ENCODE measurements at regions not wholly inside any gene's neighbourhood (a gene's known extent, or its start where the extent isn't known, plus 50 kb on each side); places are given as distances from the start of the nearest gene placed in this dataset.

- no peaks in the 10 kb centered on the region for H3K4me1 ChIP-seq
- whole genome bisulfite sequencing, 5 donors: 82 to 86% (median 83%) methylated on average over 28 to 29 of the region's 29 CpGs
- peaks cover 0 to 7% (median 0%) of the 10 kb centered on the region in 3 donors for H3K27me3 ChIP-seq
- no peak for DNase-seq
- H3K36me3 ChIP-seq: no peaks in the 10 kb centered on the region
- intact Hi-C loops (cut with DNase I; ENCODE audit: low total_unique reads): no loop called here
- no peak overlapping the region for H3K27ac ChIP-seq
- TF ChIP-seq POLR2A (IDR thresholded peaks at IDR 0.05): no peak
- no peak overlapping the region for H3K4me3 ChIP-seq
- peaks cover 0 to 4% (median 0%) of the 10 kb centered on the region in 4 donors for H3K9me3 ChIP-seq
Measured at GRCh38 chr22:48736593-48737460, 1090.8 kb downstream of the BRD1 start.

DNA sequence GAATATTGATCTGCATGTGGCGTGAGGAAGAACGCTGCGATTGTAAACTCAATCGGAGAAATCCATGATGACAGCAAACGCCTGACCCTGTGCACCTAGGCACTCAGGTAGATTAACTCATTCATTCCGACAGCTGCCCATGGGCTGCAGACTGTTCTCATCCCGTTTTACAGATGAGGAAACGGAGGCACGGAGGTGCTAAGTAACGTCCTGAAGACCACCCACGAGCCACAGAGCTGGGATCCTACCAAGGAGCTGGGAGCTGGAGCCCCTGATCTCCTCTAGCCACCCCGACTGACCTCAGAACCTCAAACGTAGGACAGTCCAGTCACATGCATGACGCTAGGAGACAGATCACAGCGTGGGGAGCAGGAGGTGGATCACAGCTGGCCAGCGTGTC, 1092.7 kb downstream of the BRD1 start:
- intact Hi-C loops (cut with DNase I; ENCODE audit: low total_unique reads): no loop called here
- H3K9me3 ChIP-seq: peaks cover 0 to 4% (median 0%) of the 10 kb centered on the region in 4 donors
- no peaks in the 10 kb centered on the region for H3K36me3 ChIP-seq
- DNase-seq: no peak
- no peaks in the 10 kb centered on the region for H3K27me3 ChIP-seq
- no peak overlapping the region for H3K27ac ChIP-seq
- TF ChIP-seq EP300 (IDR thresholded peaks at IDR 0.05) (no peak), POLR2A (IDR thresholded peaks at IDR 0.05) (no peak), POLR2AphosphoS5 (IDR thresholded peaks at IDR 0.05) (no peak)
- TF ChIP-seq, protein P1, sequence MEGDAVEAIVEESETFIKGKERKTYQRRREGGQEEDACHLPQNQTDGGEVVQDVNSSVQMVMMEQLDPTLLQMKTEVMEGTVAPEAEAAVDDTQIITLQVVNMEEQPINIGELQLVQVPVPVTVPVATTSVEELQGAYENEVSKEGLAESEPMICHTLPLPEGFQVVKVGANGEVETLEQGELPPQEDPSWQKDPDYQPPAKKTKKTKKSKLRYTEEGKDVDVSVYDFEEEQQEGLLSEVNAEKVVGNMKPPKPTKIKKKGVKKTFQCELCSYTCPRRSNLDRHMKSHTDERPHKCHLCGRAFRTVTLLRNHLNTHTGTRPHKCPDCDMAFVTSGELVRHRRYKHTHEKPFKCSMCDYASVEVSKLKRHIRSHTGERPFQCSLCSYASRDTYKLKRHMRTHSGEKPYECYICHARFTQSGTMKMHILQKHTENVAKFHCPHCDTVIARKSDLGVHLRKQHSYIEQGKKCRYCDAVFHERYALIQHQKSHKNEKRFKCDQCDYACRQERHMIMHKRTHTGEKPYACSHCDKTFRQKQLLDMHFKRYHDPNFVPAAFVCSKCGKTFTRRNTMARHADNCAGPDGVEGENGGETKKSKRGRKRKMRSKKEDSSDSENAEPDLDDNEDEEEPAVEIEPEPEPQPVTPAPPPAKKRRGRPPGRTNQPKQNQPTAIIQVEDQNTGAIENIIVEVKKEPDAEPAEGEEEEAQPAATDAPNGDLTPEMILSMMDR (IDR thresholded peaks at IDR 0.05): no peak
- no peaks in the 10 kb centered on the region for H3K4me1 ChIP-seq
- WGBS, 5 donors: 81 to 84% (median 83%) methylated on average over 16 of the region's 16 CpGs
- no peak overlapping the region for H3K4me3 ChIP-seq

GRCh38 chr22:48734359-48734758, 1093.3 kb downstream of the BRD1 start:
- intact Hi-C loops (cut with DNase I; ENCODE audit: low total_unique reads): no loop called here
- H3K36me3 ChIP-seq: no peaks in the 10 kb centered on the region
- H3K27ac ChIP-seq: no peak overlapping the region
- H3K4me1 ChIP-seq: no peaks in the 10 kb centered on the region
- H3K9me3 ChIP-seq: peaks cover 0 to 2% (median 0%) of the 10 kb centered on the region in 4 donors
- TF ChIP-seq, protein P1 (IDR thresholded peaks at IDR 0.05): no peak
- no peak for TF ChIP-seq POLR2A (IDR thresholded peaks at IDR 0.05)
- TF ChIP-seq EP300 (IDR thresholded peaks at IDR 0.05): no peak
- no peak for TF ChIP-seq POLR2AphosphoS5 (IDR thresholded peaks at IDR 0.05)
- H3K27me3 ChIP-seq: no peaks in the 10 kb centered on the region
- H3K4me3 ChIP-seq: no peak overlapping the region
- 74 to 85% (median 83%) methylated on average over 10 of the region's 10 CpGs for WGBS, 5 donors
- DNase-seq: no peak

DNA sequence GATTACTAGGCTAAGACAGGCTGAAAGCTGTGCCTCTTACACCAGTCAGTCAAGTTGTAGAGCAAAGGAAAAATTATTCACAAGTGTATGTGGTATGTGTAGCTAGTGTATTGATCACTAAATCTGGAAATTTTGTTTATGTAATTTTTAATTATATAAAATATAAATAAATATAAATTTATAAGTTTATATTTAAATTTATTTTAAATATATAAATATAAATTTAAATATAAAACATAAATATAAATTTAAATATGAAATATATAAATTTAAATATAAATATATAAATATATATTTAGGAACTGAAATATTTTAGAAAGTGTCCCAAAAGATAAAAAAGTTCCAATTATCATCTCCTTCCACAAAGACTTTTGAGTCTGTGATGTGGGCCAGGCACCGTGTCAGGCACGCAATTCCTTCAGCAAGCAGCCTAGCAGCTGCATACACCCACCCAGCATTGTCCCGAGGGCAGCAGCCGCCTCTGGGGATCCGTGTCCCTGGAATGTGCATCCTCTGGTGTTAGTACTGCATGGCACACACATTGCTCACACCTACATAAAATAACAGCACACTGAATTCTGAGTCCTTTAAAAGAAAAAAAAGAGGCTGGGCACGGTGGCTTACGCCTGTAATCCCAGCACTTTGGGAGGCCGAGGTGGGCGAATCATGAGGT, 1098.0 kb downstream of the BRD1 start:
- no peak for DNase-seq
- intact Hi-C loops (cut with DNase I; ENCODE audit: low total_unique reads): no loop called here
- H3K27ac ChIP-seq: no peak overlapping the region
- peaks cover 0 to 18% (median 13%) of the 10 kb centered on the region in 4 donors for H3K9me3 ChIP-seq
- TF ChIP-seq EP300 (IDR thresholded peaks at IDR 0.05): no peak
- WGBS, 5 donors: 86 to 96% (median 93%) methylated on average over 9 of the region's 9 CpGs
- no peaks in the 10 kb centered on the region for H3K27me3 ChIP-seq
- H3K4me3 ChIP-seq: no peak overlapping the region
- no peaks in the 10 kb centered on the region for H3K36me3 ChIP-seq
- no peaks in the 10 kb centered on the region for H3K4me1 ChIP-seq

GRCh38 chr22:48727454-48728058, 1100.1 kb downstream of the BRD1 start:
- Histone ChIP-seq H3K9me3 (peaks cover 0 to 18% (median 15%) of the 10 kb centered on the region in 4 donors), H3K4me1 (no peaks in the 10 kb centered on the region), H3K27me3 (no peaks in the 10 kb centered on the region), H3K36me3 (no peaks in the 10 kb centered on the region), H3K27ac (no peak overlapping the region), H3K4me3 (no peak overlapping the region)
- intact Hi-C loops (cut with DNase I; ENCODE audit: low total_unique reads): no loop called here
- 75 to 87% (median 83%) methylated on average over 3 of the region's 3 CpGs for WGBS, 5 donors
- TF ChIP-seq POLR2A (IDR thresholded peaks at IDR 0.05) (no peak), EP300 (IDR thresholded peaks at IDR 0.05) (no peak), POLR2AphosphoS5 (IDR thresholded peaks at IDR 0.05) (no peak)
- TF ChIP-seq, protein P1 (IDR thresholded peaks at IDR 0.05): no peak
- no peak for DNase-seq
